ENCODE measurements at regions not wholly inside any gene's neighbourhood (a gene's known extent, or its start where the extent isn't known, plus 50 kb on each side); places are given as distances from the start of the nearest gene placed in this dataset.

GRCh38 chr2:106307860-106308259 is 113.8 kb upstream of the UXS1 start:
- H3K4me3 ChIP-seq (ENCODE audit: low read length) = no peak overlapping the region
- DNase-seq (ENCODE audit: low read depth) = no peak
- TF ChIP-seq CTCF (IDR thresholded peaks at IDR 0.05; ENCODE audit: insufficient read depth, low read depth, low read length, missing control alignments) = no peak

DNA sequence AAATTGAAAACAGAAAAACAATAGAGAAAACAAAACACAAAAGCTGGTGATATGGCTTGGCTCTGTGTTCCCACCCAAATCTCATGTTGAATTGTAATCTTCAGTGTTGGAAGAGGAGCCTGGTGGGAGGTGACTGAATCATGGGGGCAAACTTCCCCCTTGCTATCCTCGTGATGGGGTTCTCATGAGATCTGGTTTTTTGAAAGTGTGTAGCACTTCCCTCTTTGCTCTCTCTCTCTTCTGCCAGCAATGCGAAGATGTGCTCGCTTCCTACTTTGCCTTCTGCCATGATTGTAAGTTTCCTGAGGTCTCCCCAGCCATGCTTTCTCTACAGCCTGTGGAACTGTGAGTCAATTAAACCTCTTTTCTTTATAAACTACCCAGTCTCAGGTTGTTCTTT is 112.3 kb upstream of the UXS1 start:
- no peak for DNase-seq (ENCODE audit: low read depth)
- no peak overlapping the region for H3K4me3 ChIP-seq (ENCODE audit: low read length)
- TF ChIP-seq CTCF (IDR thresholded peaks at IDR 0.05; ENCODE audit: insufficient read depth, low read depth, low read length, missing control alignments) = no peak

GRCh38 chr2:106304612-106305184 is 110.6 kb upstream of the UXS1 start:
- no peak overlapping the region for H3K4me3 ChIP-seq (ENCODE audit: low read length)
- DNase-seq (ENCODE audit: low read depth) = no peak
- TF ChIP-seq CTCF (IDR thresholded peaks at IDR 0.05; ENCODE audit: insufficient read depth, low read depth, low read length, missing control alignments) = no peak

GRCh38 chr2:106299696-106300095 is 105.6 kb upstream of the UXS1 start:
- DNase-seq (ENCODE audit: low read depth) = no peak
- no peak for TF ChIP-seq CTCF (IDR thresholded peaks at IDR 0.05; ENCODE audit: insufficient read depth, low read depth, low read length, missing control alignments)
- H3K4me3 ChIP-seq (ENCODE audit: low read length) = no peak overlapping the region

DNA sequence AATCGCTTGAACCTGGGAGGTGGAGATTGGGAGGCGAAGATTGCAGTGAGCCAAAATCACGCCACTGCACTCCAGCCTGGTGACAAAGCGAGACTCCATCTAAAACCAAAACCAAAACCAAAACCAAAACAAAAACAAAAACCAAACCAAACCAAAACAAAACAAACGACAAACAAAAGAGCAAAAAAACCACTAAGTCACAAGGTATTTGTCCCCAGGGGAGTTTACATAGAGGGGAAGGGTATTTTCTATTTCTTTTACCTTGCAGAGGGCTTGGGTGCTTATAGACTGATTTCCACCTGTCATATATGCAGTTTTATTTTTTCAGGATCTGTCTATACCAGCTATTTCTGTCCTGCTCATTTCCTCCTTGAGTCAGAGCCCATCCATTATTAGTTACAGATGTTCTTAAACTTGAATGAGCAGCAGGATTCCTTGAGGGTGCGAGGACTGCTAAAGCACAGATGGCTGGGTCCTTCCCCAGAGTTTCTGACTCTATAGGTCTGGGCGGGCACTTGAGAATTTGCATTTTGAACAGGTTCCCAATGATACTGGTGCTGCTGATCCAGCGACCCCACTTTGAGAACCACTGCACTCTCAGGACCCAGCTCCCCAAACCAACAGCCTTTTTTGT is 102.2 kb upstream of the UXS1 start:
- no peak for DNase-seq (ENCODE audit: low read depth)
- H3K4me3 ChIP-seq (ENCODE audit: low read length) = no peak overlapping the region
- no peak for TF ChIP-seq CTCF (IDR thresholded peaks at IDR 0.05; ENCODE audit: insufficient read depth, low read depth, low read length, missing control alignments)

DNA sequence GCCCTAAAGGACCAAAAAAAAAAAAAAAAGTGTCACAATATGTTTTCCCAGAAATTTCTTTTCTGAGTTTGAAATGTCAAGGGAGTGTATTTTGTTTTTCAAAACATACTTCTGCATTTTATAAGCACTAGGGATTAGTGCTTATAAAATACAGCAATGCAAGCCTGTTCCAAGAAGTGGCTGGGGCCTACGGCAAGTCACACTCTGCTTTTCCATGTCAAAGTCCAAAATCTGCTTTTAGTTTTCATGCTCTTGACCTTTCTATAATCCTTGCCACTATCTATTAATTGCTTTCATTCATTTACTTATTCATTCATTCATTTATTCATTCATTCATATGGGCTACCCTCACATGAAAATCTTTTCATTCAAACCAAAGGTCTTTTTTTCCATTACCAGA is 100.1 kb upstream of the UXS1 start:
- no peak for TF ChIP-seq CTCF (IDR thresholded peaks at IDR 0.05; ENCODE audit: insufficient read depth, low read depth, low read length, missing control alignments)
- no peak for DNase-seq (ENCODE audit: low read depth)
- H3K4me3 ChIP-seq (ENCODE audit: low read length) = no peak overlapping the region

- no peak for DNase-seq (ENCODE audit: low read depth)
- TF ChIP-seq CTCF (IDR thresholded peaks at IDR 0.05; ENCODE audit: insufficient read depth, low read depth, low read length, missing control alignments) = no peak
- no peak overlapping the region for H3K4me3 ChIP-seq (ENCODE audit: low read length)
These were observed 99.2 kb upstream of the UXS1 start for GRCh38 chr2:106293271-106293783.

All from epithelial cell of esophagus (primary cell).